ENCODE measurements at regions not wholly inside any gene's neighbourhood (a gene's known extent, or its start where the extent isn't known, plus 50 kb on each side); places are given as distances from the start of the nearest gene placed in this dataset.
"Not testable (repeated sequence)": the region's sequence is repeated elsewhere in the genome, so short reads cannot be mapped to it uniquely, and the experiment has no call there.

- DNase-seq, result peak; percentile 30 to 49
These were observed 226.4 kb downstream of the BUB3 start for GRCh38 chr10:123380491-123381085.

GRCh38 chr10:123381224-123381623, 227.0 kb downstream of the BUB3 start:
- no peak for DNase-seq

GRCh38 chr10:123382491-123382890, 228.3 kb downstream of the BUB3 start:
- no peak for DNase-seq

GRCh38 chr10:123385508-123386080, 231.4 kb downstream of the BUB3 start:
- DNase-seq, result no peak

GRCh38 chr10:123389520-123389919, 235.3 kb downstream of the BUB3 start:
- DNase-seq, result no peak

GRCh38 chr10:123390332-123390731, 236.1 kb downstream of the BUB3 start:
- no peak for DNase-seq

- no peak for DNase-seq
These were observed 236.7 kb downstream of the BUB3 start for GRCh38 chr10:123390874-123391273.

GRCh38 chr10:123391275-123392028, 237.2 kb downstream of the BUB3 start:
- no peak for DNase-seq

GRCh38 chr10:123392182-123392963, 238.2 kb downstream of the BUB3 start:
- DNase-seq, result no peak

GRCh38 chr10:123393170-123393569, 239.0 kb downstream of the BUB3 start:
- no peak for DNase-seq

- DNase-seq, result no peak
These were observed 240.2 kb downstream of the BUB3 start for GRCh38 chr10:123394382-123394781.

GRCh38 chr10:123395234-123395633, 241.0 kb downstream of the BUB3 start:
- not testable (repeated sequence) for DNase-seq

GRCh38 chr10:123395906-123396305, 241.7 kb downstream of the BUB3 start:
- no peak for DNase-seq

- DNase-seq, result no peak
These were observed 244.0 kb downstream of the BUB3 start for GRCh38 chr10:123398180-123398591.

GRCh38 chr10:123398756-123399155, 244.6 kb downstream of the BUB3 start:
- no peak for DNase-seq

- DNase-seq, result no peak
These were observed 245.2 kb downstream of the BUB3 start for GRCh38 chr10:123399276-123399839.

GRCh38 chr10:123402021-123402420, 247.8 kb downstream of the BUB3 start:
- DNase-seq, result no peak

GRCh38 chr10:123402656-123403055, 248.5 kb downstream of the BUB3 start:
- peak; percentile 4 to 10 for DNase-seq

GRCh38 chr10:123404357-123404756, 250.2 kb downstream of the BUB3 start:
- no peak for DNase-seq

- no peak for DNase-seq
These were observed 254.5 kb downstream of the BUB3 start for GRCh38 chr10:123408660-123409059.

- no peak for DNase-seq
These were observed 255.2 kb downstream of the BUB3 start for GRCh38 chr10:123409426-123409825.

GRCh38 chr10:123409884-123410283, 255.7 kb downstream of the BUB3 start:
- DNase-seq, result no peak

GRCh38 chr10:123413353-123413752, 252.8 kb upstream of the GPR26 start:
- peak in 1 of 2 donors; percentile 7 for DNase-seq

Measured in inflammatory macrophage treated with lipopolysaccharide for 1 hour (primary cell).